Neuronal stem cell (in vitro differentiated cells): ENCODE measurements at regions not wholly inside any gene's neighbourhood (a gene's known extent, or its start where the extent isn't known, plus 50 kb on each side); places are given as distances from the start of the nearest gene placed in this dataset.
"Not testable (repeated sequence)": the region's sequence is repeated elsewhere in the genome, so short reads cannot be mapped to it uniquely, and the experiment has no call there.

Experiments used
- DNase-seq: peaks from one replicate; pipeline ENCODE4 v3.0.0-alpha.2; 2013; ENCODE audit warnings: low spot score
- H2AFZ ChIP-seq: one replicate; pipeline ENCODE4 v1.6.1; 2013; ENCODE audit warnings: mild to moderate bottlenecking, low read length, inconsistent platforms
- H2AK5ac ChIP-seq: 2 replicates; pipeline ENCODE4 v1.6.1; 2013; ENCODE audit warnings: low read depth, mild to moderate bottlenecking, inconsistent platforms, low read length, moderate library complexity, mixed read lengths
- H2BK120ac ChIP-seq: 2 replicates; pipeline ENCODE4 v1.6.1; 2013; ENCODE audit warnings: low read depth, mild to moderate bottlenecking, inconsistent platforms, low read length, moderate library complexity, mixed read lengths
- H2BK12ac ChIP-seq: one replicate; pipeline ENCODE4 v1.6.1; 2013; ENCODE audit warnings: low read length, inconsistent platforms
- H2BK15ac ChIP-seq: 2 replicates; pipeline ENCODE4 v1.6.1; 2013; ENCODE audit warnings: mild to moderate bottlenecking, low read length, inconsistent platforms, mixed read lengths
- H2BK5ac ChIP-seq: one replicate; pipeline ENCODE4 v1.6.1; 2013; ENCODE audit warnings: inconsistent platforms, mild to moderate bottlenecking, low read length, moderate library complexity
- H3K14ac ChIP-seq: one replicate; pipeline ENCODE4 v1.6.1; 2013; ENCODE audit warnings: low read length, inconsistent platforms
- H3K18ac ChIP-seq: 2 replicates; pipeline ENCODE4 v1.6.1; 2013; ENCODE audit warnings: low read length, inconsistent platforms
- H3K23ac ChIP-seq: 2 replicates; pipeline ENCODE4 v1.6.1; 2013; ENCODE audit warnings: low read depth, mild to moderate bottlenecking, mixed read lengths, low read length, inconsistent platforms; ENCODE audit not compliant: poor library complexity
- H3K27ac ChIP-seq: replicated peaks from 3 replicates; pipeline ENCODE4 v1.5.1; 2013; ENCODE audit warnings: low read length, inconsistent platforms
- H3K27me3 ChIP-seq, 3 experiments: 2 replicates each; pipeline ENCODE4 v1.6.1; 2013; ENCODE audit warnings: low read length in 3 of 3, mild to moderate bottlenecking in 2 of 3, inconsistent platforms in 1 of 3, low read depth in 1 of 3, mixed read lengths in 1 of 3, moderate library complexity in 1 of 3; ENCODE audit not compliant: control insufficient read depth in 3 of 3, insufficient read depth in 3 of 3
- H3K36me3 ChIP-seq, 2 donors: replicated peaks in 1 of 2; 2 replicates each; pipeline ENCODE4 v1.6.1; 2013; ENCODE audit warnings: low read length in 2 of 2; ENCODE audit not compliant: control insufficient read depth in 2 of 2, insufficient read depth in 2 of 2
- H3K4ac ChIP-seq: 2 replicates; pipeline ENCODE4 v1.6.1; 2013; ENCODE audit warnings: inconsistent platforms, mild to moderate bottlenecking, low read length, moderate library complexity
- H3K4me1 ChIP-seq, 2 donors: 1 replicate in 1 of 2; 2 replicates in 1 of 2; pipeline ENCODE4 v1.6.1; 2013; ENCODE audit warnings: low read length in 2 of 2, low read depth in 1 of 2; ENCODE audit not compliant: control insufficient read depth in 2 of 2, insufficient read depth in 1 of 2
- H3K4me2 ChIP-seq: one replicate; pipeline ENCODE4 v1.6.1; 2013; ENCODE audit warnings: mild to moderate bottlenecking, low read length, inconsistent platforms; ENCODE audit not compliant: insufficient read depth, poor library complexity, severe bottlenecking
- H3K4me3 ChIP-seq, 2 donors: 2 replicates each; pipeline ENCODE4 v1.5.1; 2013; ENCODE audit warnings: low read length in 2 of 2, mild to moderate bottlenecking in 2 of 2, inconsistent platforms in 1 of 2, moderate library complexity in 1 of 2
- H3K79me1 ChIP-seq: one replicate; pipeline ENCODE4 v1.6.1; 2013; ENCODE audit warnings: low read depth, mild to moderate bottlenecking, inconsistent platforms, low read length, moderate library complexity
- H3K9ac ChIP-seq: one replicate; pipeline ENCODE4 v1.6.1; 2013; ENCODE audit warnings: mild to moderate bottlenecking, low read depth, low read length, inconsistent platforms; ENCODE audit not compliant: poor library complexity
- H3K9me3 ChIP-seq, 2 donors: replicated peaks in 1 of 2; 2 replicates each; pipeline versions ENCODE3 to v1.6.1; 2013; ENCODE audit warnings: low read length in 2 of 2, mild to moderate bottlenecking in 2 of 2, inconsistent platforms in 1 of 2, low read depth in 1 of 2, mixed read lengths in 1 of 2, moderate library complexity in 1 of 2; ENCODE audit not compliant: control insufficient read depth in 2 of 2, insufficient read depth in 1 of 2
- H4K8ac ChIP-seq: one replicate; pipeline ENCODE4 v1.6.1; 2013; ENCODE audit warnings: low read depth, mild to moderate bottlenecking, inconsistent platforms, low read length, moderate library complexity
- H4K91ac ChIP-seq: one replicate; pipeline ENCODE4 v1.6.1; 2013; ENCODE audit warnings: low read length, low read depth, mild to moderate bottlenecking, inconsistent platforms; ENCODE audit not compliant: poor library complexity
- WGBS, 2 donors: extraction: QIAGEN DNeasy Blood & Tissue Kit; methylation state at CpG; one replicate each; pipeline ENCODE4 v1.1.7; 2013; ENCODE audit warnings: missing lambda C conversion rate in 2 of 2, mixed read lengths in 1 of 2; ENCODE audit not compliant: insufficient read length in 2 of 2, insufficient replicate concordance in 1 of 2; ENCODE audit errors: extremely low coverage in 2 of 2; 5-methylcytosine and 5-hydroxymethylcytosine counted together

GRCh38 chr2:33704406-33704855 is 105.3 kb upstream of the FAM98A start:
- Histone ChIP-seq H2BK12ac (no peak overlapping the region), H3K27ac (peak overlapping the region; percentile 70), H3K4ac (no peak overlapping the region), H3K9me3 (no peaks in the 10 kb centered on the region), H2BK15ac (no peak overlapping the region), H3K4me2 (no peak overlapping the region), H3K9ac (no peak overlapping the region), H2AK5ac (no peak overlapping the region), H3K4me3 (no peak overlapping the region), H3K27me3 (no peaks in the 10 kb centered on the region), H2BK5ac (no peak overlapping the region), H2BK120ac (no peak overlapping the region), H4K8ac (no peak overlapping the region), H3K4me1 (peaks cover 3 to 13% of the 10 kb centered on the region in 2 donors), H3K79me1 (no peaks in the 10 kb centered on the region), H3K23ac (no peak overlapping the region), H3K18ac (no peak overlapping the region), H3K36me3 (no peaks in the 10 kb centered on the region), H3K14ac (no peak overlapping the region), H4K91ac (no peak overlapping the region), H2AFZ (peak overlapping the region; percentile 84)
- no peak for DNase-seq
- WGBS, 2 donors, result no CpG with 5 or more reads among the region's 1 CpG

- no peak for DNase-seq
- H2BK15ac ChIP-seq, result no peak overlapping the region
- H4K91ac ChIP-seq, result no peak overlapping the region
- no peaks in the 10 kb centered on the region for H3K9me3 ChIP-seq
- no peak overlapping the region for H3K4me3 ChIP-seq
- no peak overlapping the region for H2AK5ac ChIP-seq
- no peak overlapping the region for H3K4ac ChIP-seq
- H4K8ac ChIP-seq, result no peak overlapping the region
- no peak overlapping the region for H3K27ac ChIP-seq
- no peak overlapping the region for H2AFZ ChIP-seq
- no peak overlapping the region for H3K9ac ChIP-seq
- H3K14ac ChIP-seq, result no peak overlapping the region
- H3K27me3 ChIP-seq, result no peaks in the 10 kb centered on the region
- H2BK5ac ChIP-seq, result no peak overlapping the region
- no peaks in the 10 kb centered on the region for H3K79me1 ChIP-seq
- no peaks in the 10 kb centered on the region for H3K36me3 ChIP-seq
- no peak overlapping the region for H2BK12ac ChIP-seq
- no peak overlapping the region for H3K23ac ChIP-seq
- H2BK120ac ChIP-seq, result no peak overlapping the region
- H3K4me2 ChIP-seq, result no peak overlapping the region
- no peaks in the 10 kb centered on the region for H3K4me1 ChIP-seq
- no peak overlapping the region for H3K18ac ChIP-seq
These were observed 97.1 kb upstream of the FAM98A start for GRCh38 chr2:33696234-33696633.

GRCh38 chr2:33694904-33695303 is 95.8 kb upstream of the FAM98A start:
- Histone ChIP-seq H3K4me2 (no peak overlapping the region), H4K8ac (no peak overlapping the region), H3K14ac (no peak overlapping the region), H2AK5ac (no peak overlapping the region), H2BK15ac (no peak overlapping the region), H3K27ac (no peak overlapping the region), H3K4ac (no peak overlapping the region), H3K4me3 (no peak overlapping the region), H2BK5ac (no peak overlapping the region), H3K9ac (no peak overlapping the region), H3K18ac (no peak overlapping the region), H3K23ac (no peak overlapping the region), H3K9me3 (no peaks in the 10 kb centered on the region), H2AFZ (no peak overlapping the region), H3K27me3 (no peaks in the 10 kb centered on the region), H3K79me1 (no peaks in the 10 kb centered on the region), H3K36me3 (no peaks in the 10 kb centered on the region), H2BK12ac (no peak overlapping the region), H2BK120ac (no peak overlapping the region), H4K91ac (no peak overlapping the region), H3K4me1 (no peaks in the 10 kb centered on the region)
- DNase-seq, result no peak
- no CpG with 5 or more reads among the region's 1 CpG for WGBS, 2 donors

- not testable (repeated sequence) for H3K14ac ChIP-seq, H2BK120ac ChIP-seq, H3K4ac ChIP-seq, H2BK5ac ChIP-seq, H4K91ac ChIP-seq, H2BK15ac ChIP-seq, H3K4me2 ChIP-seq, H3K9ac ChIP-seq, H3K23ac ChIP-seq, H2AFZ ChIP-seq, H4K8ac ChIP-seq, H3K27me3 ChIP-seq, H3K4me3 ChIP-seq, H3K18ac ChIP-seq, H3K79me1 ChIP-seq, DNase-seq, H3K27ac ChIP-seq, H2BK12ac ChIP-seq, H2AK5ac ChIP-seq, H3K9me3 ChIP-seq, H3K4me1 ChIP-seq, H3K36me3 ChIP-seq
- no CpG with 5 or more reads among the region's 1 CpG for WGBS, 2 donors
These were observed 91.6 kb upstream of the FAM98A start for GRCh38 chr2:33690686-33691085.
